ENCODE measurements at regions not wholly inside any gene's neighbourhood (a gene's known extent, or its start where the extent isn't known, plus 50 kb on each side); places are given as distances from the start of the nearest gene placed in this dataset.
"Not testable (repeated sequence)": the region's sequence is repeated elsewhere in the genome, so short reads cannot be mapped to it uniquely, and the experiment has no call there.

GRCh38 chr3:153506205-153506604 lies 344.2 kb downstream of the RAP2B start:
- H3K9me3 Mint-ChIP-seq; H3K27ac ChIP-seq (ENCODE audit: low read depth, low read length); H3K9me3 ChIP-seq (ENCODE audit: control insufficient read depth in 2 of 3, low read length in 3 of 3); H3K4me3 ChIP-seq (ENCODE audit: low read length); H3K27me3 Mint-ChIP-seq; H3K36me3 ChIP-seq (ENCODE audit: control insufficient read depth in 2 of 3, insufficient read depth in 3 of 3, low read length in 3 of 3); ATAC-seq; H3K27ac Mint-ChIP-seq; DNase-seq; H3K27me3 ChIP-seq (ENCODE audit: control insufficient read depth in 2 of 2, insufficient read depth in 2 of 2, low read length in 2 of 2); POLR2A ChIA-PET; H3K4me3 Mint-ChIP-seq; CTCF ChIA-PET; H3K4me1 Mint-ChIP-seq; H3K4me1 ChIP-seq (ENCODE audit: control insufficient read depth in 2 of 2, insufficient read depth in 2 of 2, low read length in 2 of 2); intact Hi-C loops (cut with micrococcal nuclease); H3K36me3 Mint-ChIP-seq: not testable (repeated sequence)

DNA sequence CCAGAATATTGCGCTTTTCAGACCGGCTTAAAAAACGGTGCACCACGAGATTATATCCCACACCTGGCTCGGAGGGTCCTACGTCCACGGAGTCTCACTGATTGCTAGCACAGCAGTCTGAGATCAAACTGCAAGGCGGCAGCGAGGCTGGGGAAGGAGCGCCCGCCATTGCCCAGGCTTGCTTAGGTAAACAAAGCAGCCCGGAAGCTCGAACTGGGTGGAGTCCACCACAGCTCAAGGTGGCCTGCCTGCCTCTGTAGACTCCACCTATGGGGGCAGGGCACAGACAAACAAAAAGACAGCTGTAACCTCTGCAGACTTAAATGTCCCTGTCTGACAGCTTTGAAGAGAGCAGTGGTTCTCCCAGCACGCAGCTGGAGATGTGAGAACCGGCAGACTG lies 344.7 kb downstream of the RAP2B start:
- ATAC-seq; CTCF ChIA-PET; DNase-seq; H3K4me1 Mint-ChIP-seq; H3K27ac ChIP-seq (ENCODE audit: low read depth, low read length); H3K9me3 ChIP-seq (ENCODE audit: control insufficient read depth in 2 of 3, low read length in 3 of 3); H3K4me3 ChIP-seq (ENCODE audit: low read length); H3K27me3 Mint-ChIP-seq; intact Hi-C loops (cut with micrococcal nuclease); H3K9me3 Mint-ChIP-seq; POLR2A ChIA-PET; H3K36me3 Mint-ChIP-seq; H3K36me3 ChIP-seq (ENCODE audit: control insufficient read depth in 2 of 3, insufficient read depth in 3 of 3, low read length in 3 of 3); H3K27ac Mint-ChIP-seq; H3K4me1 ChIP-seq (ENCODE audit: control insufficient read depth in 2 of 2, insufficient read depth in 2 of 2, low read length in 2 of 2); H3K27me3 ChIP-seq (ENCODE audit: control insufficient read depth in 2 of 2, insufficient read depth in 2 of 2, low read length in 2 of 2); H3K4me3 Mint-ChIP-seq: not testable (repeated sequence)

- ChIA-PET POLR2A (interaction anchor here (0.6 kb wide), 1 partner anchor 293 kb away, joined by 3 read pairs; no protein-coding TSS in a partner anchor), CTCF (interaction anchor here (0.7 to 1.6 kb wide), 10 partner anchors 11 to 270 kb away, joined by 3 to 6 read pairs (median 3); no protein-coding TSS in a partner anchor)
- Histone ChIP-seq H3K4me1 (ENCODE audit: control insufficient read depth in 2 of 2, insufficient read depth in 2 of 2, low read length in 2 of 2) (no peaks in the 10 kb centered on the region), H3K4me3 (ENCODE audit: low read length) (no peak overlapping the region), H3K9me3 (ENCODE audit: control insufficient read depth in 2 of 3, low read length in 3 of 3) (no peaks in the 10 kb centered on the region), H3K27ac (ENCODE audit: low read depth, low read length) (no peak overlapping the region), H3K36me3 (ENCODE audit: control insufficient read depth in 2 of 3, insufficient read depth in 3 of 3, low read length in 3 of 3) (no peaks in the 10 kb centered on the region), H3K27me3 (ENCODE audit: control insufficient read depth in 2 of 2, insufficient read depth in 2 of 2, low read length in 2 of 2) (no peaks in the 10 kb centered on the region)
- ATAC-seq (peak; percentile 38), DNase-seq (peak in 5 of 9 donors; percentile 19 to 25 (median 21))
- no peak overlapping the region for H3K27ac Mint-ChIP-seq
- H3K9me3 Mint-ChIP-seq, result peaks cover 0 to 10% (median 7%) of the 10 kb centered on the region in 11 donors
- H3K4me1 Mint-ChIP-seq, result no peaks in the 10 kb centered on the region
- H3K27me3 Mint-ChIP-seq, result no peaks in the 10 kb centered on the region
- intact Hi-C loops (cut with micrococcal nuclease), result loop anchor here in 1 of 2 donors (1.0 to 5.0 kb wide), 6 partner anchors 156 to 471 kb away; no protein-coding TSS in a partner anchor
- no peak overlapping the region for H3K4me3 Mint-ChIP-seq
- H3K36me3 Mint-ChIP-seq, result peaks cover 0 to under 1% (median 0%) of the 10 kb centered on the region in 5 donors
Observed at GRCh38 chr3:153513236-153513635, 351.2 kb downstream of the RAP2B start.

DNA sequence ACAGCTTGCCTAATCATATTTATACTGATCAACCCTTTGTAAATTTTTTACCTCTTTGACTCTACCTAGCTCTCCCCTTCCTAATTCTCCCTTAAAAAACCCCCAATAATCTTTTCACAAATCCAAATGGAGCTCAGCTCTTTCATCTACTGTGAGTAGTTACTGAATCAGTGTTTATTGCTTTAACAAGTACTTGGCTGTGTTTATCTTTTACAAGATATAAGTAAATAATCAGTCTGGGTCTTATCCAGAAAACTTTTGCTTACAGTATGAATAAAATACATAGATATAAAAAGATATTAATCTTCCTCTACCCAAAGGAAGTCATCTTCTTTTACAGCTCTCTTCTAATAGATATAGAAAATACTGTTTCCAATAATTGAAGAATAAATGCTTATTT lies 366.4 kb downstream of the RAP2B start:
- Histone ChIP-seq H3K4me1 (ENCODE audit: control insufficient read depth in 2 of 2, insufficient read depth in 2 of 2, low read length in 2 of 2) (no peaks in the 10 kb centered on the region), H3K4me3 (ENCODE audit: low read length) (no peak overlapping the region), H3K36me3 (ENCODE audit: control insufficient read depth in 2 of 3, insufficient read depth in 3 of 3, low read length in 3 of 3) (no peaks in the 10 kb centered on the region), H3K27ac (ENCODE audit: low read depth, low read length) (no peak overlapping the region), H3K9me3 (ENCODE audit: control insufficient read depth in 2 of 3, low read length in 3 of 3) (no peaks in the 10 kb centered on the region), H3K27me3 (ENCODE audit: control insufficient read depth in 2 of 2, insufficient read depth in 2 of 2, low read length in 2 of 2) (no peaks in the 10 kb centered on the region)
- peaks cover 0 to 11% (median 4%) of the 10 kb centered on the region in 5 donors for H3K36me3 Mint-ChIP-seq
- H3K9me3 Mint-ChIP-seq, result peaks cover 0 to 26% (median 11%) of the 10 kb centered on the region in 11 donors
- DNase-seq, result no peak
- intact Hi-C loops (cut with micrococcal nuclease), result loop anchor here in 1 of 2 donors (5.0 kb wide), 1 partner anchor 239 kb away; no protein-coding TSS in a partner anchor
- peaks cover 0 to 6% (median 0%) of the 10 kb centered on the region in 5 donors for H3K27me3 Mint-ChIP-seq
- no peak overlapping the region for H3K4me3 Mint-ChIP-seq
- H3K27ac Mint-ChIP-seq, result no peak overlapping the region
- ChIA-PET POLR2A (no interaction called here), CTCF (interaction anchor here (0.6 to 1.1 kb wide), 2 partner anchors 11 to 73 kb away, joined by 3 to 4 read pairs; no protein-coding TSS in a partner anchor)
- ATAC-seq, result no peak
- H3K4me1 Mint-ChIP-seq, result no peaks in the 10 kb centered on the region

GRCh38 chr3:153539263-153539662 lies 377.2 kb downstream of the RAP2B start:
- Histone ChIP-seq H3K27me3 (ENCODE audit: control insufficient read depth in 2 of 2, insufficient read depth in 2 of 2, low read length in 2 of 2) (no peaks in the 10 kb centered on the region), H3K4me1 (ENCODE audit: control insufficient read depth in 2 of 2, insufficient read depth in 2 of 2, low read length in 2 of 2) (no peaks in the 10 kb centered on the region), H3K27ac (ENCODE audit: low read depth, low read length) (no peak overlapping the region), H3K4me3 (ENCODE audit: low read length) (no peak overlapping the region), H3K36me3 (ENCODE audit: control insufficient read depth in 2 of 3, insufficient read depth in 3 of 3, low read length in 3 of 3) (no peaks in the 10 kb centered on the region), H3K9me3 (ENCODE audit: control insufficient read depth in 2 of 3, low read length in 3 of 3) (no peaks in the 10 kb centered on the region)
- POLR2A ChIA-PET, result no interaction called here
- Mint-ChIP-seq H3K4me1 (no peaks in the 10 kb centered on the region), H3K27ac (no peak overlapping the region), H3K9me3 (peaks cover 0 to 4% (median 0%) of the 10 kb centered on the region in 11 donors), H3K27me3 (no peaks in the 10 kb centered on the region), H3K4me3 (no peak overlapping the region), H3K36me3 (no peaks in the 10 kb centered on the region)
- CTCF ChIA-PET, result no interaction called here
- no peak for ATAC-seq
- DNase-seq, result no peak
- intact Hi-C loops (cut with micrococcal nuclease), result no loop called here

DNA sequence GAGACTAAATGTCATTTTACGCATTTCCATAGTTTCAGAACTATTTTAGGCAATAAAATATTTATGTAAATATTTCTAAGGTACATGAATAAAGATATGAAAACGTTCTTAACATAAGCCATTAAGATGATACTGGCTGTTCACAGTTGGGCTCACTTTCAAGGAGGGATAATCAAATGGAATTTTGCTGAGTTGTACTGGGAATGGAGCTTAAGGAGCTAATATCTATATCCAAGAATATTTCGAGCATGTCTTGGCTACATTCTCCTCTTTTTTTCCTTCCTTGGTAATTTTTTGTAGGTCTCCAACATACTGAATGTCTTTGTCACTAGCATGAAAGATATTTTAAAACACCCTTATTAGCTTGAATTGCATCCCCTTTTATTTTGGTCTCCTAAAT lies 383.4 kb downstream of the RAP2B start:
- no peaks in the 10 kb centered on the region for H3K4me1 ChIP-seq (ENCODE audit: control insufficient read depth in 2 of 2, insufficient read depth in 2 of 2, low read length in 2 of 2)
- intact Hi-C loops (cut with micrococcal nuclease), result no loop called here
- no peaks in the 10 kb centered on the region for H3K36me3 ChIP-seq (ENCODE audit: control insufficient read depth in 2 of 3, insufficient read depth in 3 of 3, low read length in 3 of 3)
- CTCF ChIA-PET, result no interaction called here
- Mint-ChIP-seq H3K36me3 (no peaks in the 10 kb centered on the region), H3K4me3 (no peak overlapping the region), H3K27me3 (no peaks in the 10 kb centered on the region), H3K4me1 (peaks cover 0 to 1% (median 0%) of the 10 kb centered on the region in 7 donors), H3K27ac (no peak overlapping the region), H3K9me3 (peaks cover 0 to 4% (median 0%) of the 10 kb centered on the region in 11 donors)
- ATAC-seq (no peak), DNase-seq (no peak)
- no peaks in the 10 kb centered on the region for H3K9me3 ChIP-seq (ENCODE audit: control insufficient read depth in 2 of 3, low read length in 3 of 3)
- no peak overlapping the region for H3K27ac ChIP-seq (ENCODE audit: low read depth, low read length)
- no peaks in the 10 kb centered on the region for H3K27me3 ChIP-seq (ENCODE audit: control insufficient read depth in 2 of 2, insufficient read depth in 2 of 2, low read length in 2 of 2)
- POLR2A ChIA-PET, result interaction anchor here (0.7 kb wide), 1 partner anchor 212 kb away, joined by 3 read pairs; no protein-coding TSS in a partner anchor
- no peak overlapping the region for H3K4me3 ChIP-seq (ENCODE audit: low read length)

GRCh38 chr3:153547970-153548369 lies 385.9 kb downstream of the RAP2B start:
- Mint-ChIP-seq H3K4me1 (peaks cover 0 to 4% (median 1%) of the 10 kb centered on the region in 7 donors), H3K9me3 (peaks cover 0 to 4% (median 0%) of the 10 kb centered on the region in 11 donors), H3K4me3 (no peak overlapping the region), H3K27ac (no peak overlapping the region), H3K27me3 (no peaks in the 10 kb centered on the region), H3K36me3 (no peaks in the 10 kb centered on the region)
- POLR2A ChIA-PET, result no interaction called here
- H3K4me1 ChIP-seq (ENCODE audit: control insufficient read depth in 2 of 2, insufficient read depth in 2 of 2, low read length in 2 of 2), result no peaks in the 10 kb centered on the region
- H3K27me3 ChIP-seq (ENCODE audit: control insufficient read depth in 2 of 2, insufficient read depth in 2 of 2, low read length in 2 of 2), result no peaks in the 10 kb centered on the region
- no peaks in the 10 kb centered on the region for H3K9me3 ChIP-seq (ENCODE audit: control insufficient read depth in 2 of 3, low read length in 3 of 3)
- ATAC-seq, result no peak
- CTCF ChIA-PET, result no interaction called here
- no peak for DNase-seq
- H3K27ac ChIP-seq (ENCODE audit: low read depth, low read length), result no peak overlapping the region
- no peaks in the 10 kb centered on the region for H3K36me3 ChIP-seq (ENCODE audit: control insufficient read depth in 2 of 3, insufficient read depth in 3 of 3, low read length in 3 of 3)
- H3K4me3 ChIP-seq (ENCODE audit: low read length), result no peak overlapping the region
- intact Hi-C loops (cut with micrococcal nuclease), result no loop called here
